HG03108 (cell line): ENCODE measurements at regions not wholly inside any gene's neighbourhood (a gene's known extent, or its start where the extent isn't known, plus 50 kb on each side); places are given as distances from the start of the nearest gene placed in this dataset.
"Not testable (repeated sequence)": the region's sequence is repeated elsewhere in the genome, so short reads cannot be mapped to it uniquely, and the experiment has no call there.

Experiments used
- ATAC-seq: cut with Tn5 transposase; IDR thresholded peaks from one replicate; pipeline ENCODE4 v1.9.1; 2021; ENCODE audit warnings: moderate library complexity; ENCODE audit not compliant: unreplicated experiment

DNA sequence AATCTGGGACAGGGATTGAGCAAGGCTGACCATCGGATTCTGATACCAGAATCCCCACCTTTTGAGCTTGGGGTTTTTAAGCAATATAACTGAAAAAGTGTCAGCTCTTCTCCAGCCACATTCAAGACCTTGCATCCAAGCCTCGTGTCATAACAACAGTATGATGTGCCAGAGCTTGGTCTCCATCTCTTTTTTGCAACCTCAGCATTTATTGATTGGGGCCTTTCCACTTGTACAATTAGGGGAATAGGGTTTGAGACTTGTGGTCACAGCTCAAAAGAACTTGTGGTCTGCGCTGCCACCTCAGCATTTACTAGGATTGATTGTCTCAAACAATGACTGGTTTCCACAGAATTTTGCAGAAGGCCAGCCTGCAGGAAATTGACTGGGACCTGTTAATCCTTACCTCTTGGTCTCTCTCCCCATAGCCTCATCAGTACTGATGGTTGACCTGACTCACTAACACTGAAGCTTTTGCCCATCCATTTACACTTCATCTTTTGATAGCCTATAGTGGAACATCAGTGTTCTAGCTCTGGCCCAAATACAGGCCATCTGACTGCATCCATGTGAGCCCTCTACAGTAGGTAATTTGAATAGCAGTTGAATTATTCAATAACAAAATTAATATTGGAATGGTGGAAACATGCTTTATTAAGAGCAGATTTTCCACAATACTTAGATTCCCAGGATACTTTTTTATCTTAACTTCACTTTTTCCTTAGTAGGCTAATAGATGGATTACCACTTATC is 381.6 kb upstream of the PRR16 start:
- no peak for ATAC-seq

DNA sequence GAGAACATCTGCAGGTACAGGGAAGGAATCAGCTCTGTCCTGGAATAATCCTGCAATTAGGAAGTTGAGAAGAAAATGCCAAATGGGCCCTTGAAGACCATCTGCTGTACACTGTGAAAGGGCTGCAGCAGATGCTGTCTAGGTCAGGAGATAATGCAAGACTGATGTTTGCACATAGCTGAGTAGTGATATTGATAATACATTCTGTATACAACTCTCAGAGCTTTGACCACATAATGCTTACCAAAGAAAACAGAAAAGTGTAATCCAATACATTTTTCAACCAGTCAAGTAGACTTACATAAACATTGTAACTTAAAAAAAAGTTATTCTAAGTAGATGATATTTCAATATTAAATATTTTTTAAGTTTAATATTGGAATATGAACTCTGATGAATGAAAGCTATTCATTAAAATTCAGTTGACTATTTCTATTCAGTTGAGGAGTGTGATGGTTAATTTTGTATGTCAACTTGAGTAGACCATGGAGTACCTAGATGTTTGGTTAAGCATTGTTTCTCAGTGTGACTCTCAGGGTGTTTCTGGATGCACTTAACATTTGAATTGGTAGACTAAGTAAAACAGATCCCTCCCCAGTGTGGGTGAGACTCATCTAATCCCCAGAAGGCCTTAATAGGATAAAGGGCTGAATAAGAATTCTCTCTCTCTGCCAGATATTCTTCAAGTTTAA is 380.1 kb upstream of the PRR16 start:
- no peak for ATAC-seq

- no peak for ATAC-seq
Observed at GRCh38 chr5:120084543-120084870, 379.6 kb upstream of the PRR16 start.

DNA sequence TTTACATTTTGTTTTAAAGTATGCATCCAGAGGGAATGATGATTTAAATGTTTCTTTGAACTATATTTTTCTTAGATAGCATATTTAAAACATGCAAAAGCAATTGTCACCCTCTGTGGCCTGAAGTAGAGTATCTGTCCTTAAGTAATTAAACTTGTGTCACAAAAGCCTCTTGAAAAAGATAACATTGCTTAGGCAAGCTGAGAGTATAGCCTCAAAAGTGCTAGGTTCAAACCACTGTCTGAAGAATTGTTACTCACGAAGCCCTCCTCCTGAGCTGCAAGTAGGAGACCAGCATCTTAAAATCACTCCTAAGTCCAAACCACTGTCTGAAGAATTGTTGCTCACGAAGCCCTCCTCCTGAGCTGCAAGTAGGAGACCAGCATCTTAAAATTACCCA is 378.0 kb upstream of the PRR16 start:
- no peak for ATAC-seq

DNA sequence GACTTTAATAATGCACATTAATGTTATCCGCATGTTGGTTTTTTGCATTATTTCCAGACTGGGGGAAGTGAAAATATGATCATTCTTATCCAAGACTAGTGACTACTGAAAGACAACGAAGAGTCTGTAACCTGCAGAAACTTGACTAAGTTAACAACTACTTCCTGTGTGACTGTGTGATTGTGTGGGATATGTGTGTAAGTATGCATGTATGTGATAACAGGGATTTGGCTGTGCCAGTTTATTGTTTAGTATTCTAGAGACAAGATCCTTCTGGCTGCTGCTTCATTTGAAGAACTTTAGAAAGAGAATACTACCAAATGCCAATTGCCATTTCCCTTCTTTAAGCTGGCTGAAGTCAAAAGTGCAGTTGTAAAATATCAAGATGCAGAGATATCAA is 375.7 kb upstream of the PRR16 start:
- no peak for ATAC-seq

DNA sequence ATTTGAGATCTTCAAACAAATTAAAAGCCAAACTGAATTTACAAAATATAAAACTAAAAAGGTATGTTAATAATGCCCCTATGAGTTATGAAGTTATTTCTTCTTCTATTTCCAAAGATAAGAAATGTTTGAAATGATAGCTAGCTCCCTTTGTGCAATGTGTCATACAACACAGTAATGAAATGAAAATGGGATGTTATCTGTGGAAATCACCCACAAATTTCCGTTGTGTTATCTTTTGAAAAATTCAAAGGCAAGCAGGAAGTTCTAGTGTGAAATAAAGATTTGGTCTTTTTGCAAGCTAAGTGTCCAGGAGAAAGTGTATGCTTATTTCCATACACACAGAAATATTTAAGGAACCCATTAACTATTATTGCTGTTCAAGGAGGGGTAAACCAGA is 375.3 kb upstream of the PRR16 start:
- no peak for ATAC-seq

- ATAC-seq, result no peak
Observed at GRCh38 chr5:120091376-120091948, 372.6 kb upstream of the PRR16 start.

DNA sequence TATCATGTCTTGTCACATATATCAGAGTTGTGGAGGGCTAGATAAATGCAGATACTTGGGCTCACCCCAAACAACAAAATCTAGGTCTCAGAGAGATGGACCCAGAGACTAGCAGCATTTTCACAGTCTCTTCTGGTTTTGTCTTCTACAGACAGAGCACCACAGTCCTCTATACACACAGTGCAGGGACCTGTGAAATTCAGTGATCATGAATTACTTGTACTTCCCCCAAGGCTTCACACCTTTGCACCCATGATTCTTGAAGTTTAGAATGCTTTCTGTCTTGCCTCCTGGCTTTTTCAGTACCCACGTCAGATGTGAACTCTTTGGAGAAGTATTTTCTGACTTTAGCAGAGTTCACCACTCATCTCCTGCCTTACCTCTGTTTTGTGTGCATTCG is 371.5 kb upstream of the PRR16 start:
- no peak for ATAC-seq

- ATAC-seq, result no peak
Observed at GRCh38 chr5:120093178-120093577, 370.9 kb upstream of the PRR16 start.

- ATAC-seq, result no peak
Observed at GRCh38 chr5:120096413-120096812, 367.7 kb upstream of the PRR16 start.

DNA sequence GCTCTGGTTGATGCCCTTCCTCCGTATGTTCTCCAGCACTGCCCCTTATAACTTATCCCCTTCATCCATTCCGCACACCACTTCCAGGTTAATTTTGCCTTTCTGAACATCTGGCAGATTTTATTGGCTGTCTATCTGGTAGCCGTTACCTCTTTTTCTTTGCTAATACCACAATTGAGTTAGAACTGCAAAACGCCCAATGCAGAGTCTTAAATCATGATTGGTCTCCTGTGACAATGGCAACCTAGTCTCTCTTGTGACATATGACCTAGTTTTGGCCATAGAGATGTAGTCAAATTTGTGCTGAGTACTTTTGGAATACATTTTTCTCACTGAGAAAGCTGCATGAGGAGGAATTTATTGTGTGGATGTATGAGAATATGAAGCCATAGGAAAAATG is 365.7 kb upstream of the PRR16 start:
- no peak for ATAC-seq

DNA sequence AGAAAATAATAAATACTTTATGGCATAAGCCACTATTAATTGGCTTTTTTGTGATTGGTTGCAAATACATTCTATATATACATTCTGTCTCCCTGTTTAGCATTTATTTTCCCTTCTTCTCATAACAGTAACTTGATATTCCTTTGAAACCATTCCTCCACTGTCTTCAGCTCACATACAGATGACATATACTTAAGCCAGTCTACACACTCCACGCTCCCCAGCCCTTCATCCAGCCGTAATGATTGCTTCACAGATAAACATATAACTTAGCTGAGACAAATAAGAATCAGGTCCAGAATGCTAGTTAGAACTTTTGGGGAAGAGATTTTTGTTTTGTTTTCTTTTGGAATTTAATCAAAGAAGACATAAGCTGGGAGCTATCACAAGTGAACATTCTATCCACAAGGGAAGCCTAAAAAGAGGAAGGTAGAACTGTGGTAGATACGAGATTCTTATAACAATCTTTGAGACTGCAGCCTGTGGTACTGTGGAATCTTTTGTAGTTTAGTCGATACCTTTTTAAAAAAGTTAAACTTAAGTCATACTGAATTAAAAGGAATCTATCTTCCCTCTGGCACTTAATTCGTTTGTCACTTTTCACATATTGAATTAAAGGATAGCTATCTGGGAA is 365.1 kb upstream of the PRR16 start:
- ATAC-seq, result no peak

DNA sequence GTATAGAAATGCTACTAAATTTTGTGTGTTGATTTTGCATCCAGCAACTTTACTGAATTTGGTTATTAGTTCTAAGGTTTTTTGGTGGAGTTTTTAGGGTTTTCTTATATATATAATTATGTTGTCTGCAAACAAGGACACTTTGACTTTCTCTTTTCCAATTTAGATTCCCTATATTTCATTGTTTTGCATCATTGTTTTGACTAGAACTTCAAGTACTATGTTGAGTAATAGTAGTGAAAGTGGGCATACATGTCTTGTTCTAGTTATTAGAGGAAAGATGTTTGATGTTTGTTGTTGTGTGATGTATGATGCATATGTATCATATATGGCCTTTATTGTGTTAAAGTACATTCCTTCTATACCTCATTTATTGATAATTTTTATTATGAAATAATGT is 362.3 kb upstream of the PRR16 start:
- no peak for ATAC-seq

- ATAC-seq, result no peak
Observed at GRCh38 chr5:120103495-120103894, 360.6 kb upstream of the PRR16 start.

DNA sequence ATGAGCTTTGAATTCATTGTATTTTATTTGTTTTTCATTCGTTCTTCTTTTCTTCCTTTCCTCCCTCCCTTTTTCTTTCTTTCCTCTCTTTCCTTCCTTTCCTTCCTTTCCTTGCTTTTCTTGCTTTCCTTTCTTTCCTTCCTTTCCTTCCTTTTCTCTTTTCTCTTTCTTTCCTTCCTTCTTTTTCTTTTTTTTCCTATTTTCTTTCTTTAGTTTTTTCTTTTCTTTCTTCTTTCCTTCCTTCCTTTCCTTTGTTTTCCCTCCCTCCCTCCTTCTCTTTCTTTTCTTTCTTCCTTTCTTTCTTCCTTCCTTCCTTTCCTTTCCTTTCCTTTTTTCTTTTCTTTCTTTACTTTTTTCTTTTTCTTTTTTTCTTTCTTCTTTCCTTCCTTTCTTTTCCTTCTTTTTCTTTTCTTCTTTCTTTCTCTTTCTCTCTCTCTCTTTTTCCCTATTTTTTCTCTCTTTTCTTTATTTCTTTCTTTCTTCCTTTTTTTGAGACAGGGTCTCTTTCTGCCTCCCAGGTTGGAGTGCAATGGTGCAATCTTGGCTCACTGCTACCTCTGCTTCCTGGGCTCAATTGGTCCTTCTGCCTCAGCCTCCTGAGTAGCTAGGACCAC is 357.1 kb upstream of the PRR16 start:
- ATAC-seq, result no peak

GRCh38 chr5:120108586-120109248 is 355.4 kb upstream of the PRR16 start:
- no peak for ATAC-seq

DNA sequence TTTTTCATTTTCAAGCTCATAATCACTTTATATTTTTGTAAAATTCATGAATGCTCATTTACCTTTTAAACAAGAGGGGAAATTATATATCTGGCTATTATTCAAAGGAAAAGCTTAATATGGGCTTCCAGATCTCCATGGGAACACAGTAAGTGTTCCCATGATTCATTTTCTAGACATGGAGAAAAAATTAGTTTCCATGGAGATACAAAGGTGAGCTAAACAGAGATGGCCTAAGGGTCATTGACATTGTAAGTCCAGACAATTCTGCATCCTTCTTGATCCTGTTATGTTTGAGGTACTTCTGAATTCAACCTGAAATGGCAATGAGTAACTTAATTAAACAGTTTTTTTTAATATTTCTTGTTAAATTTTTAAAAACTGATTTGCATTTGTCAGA is 341.4 kb upstream of the PRR16 start:
- ATAC-seq, result no peak

DNA sequence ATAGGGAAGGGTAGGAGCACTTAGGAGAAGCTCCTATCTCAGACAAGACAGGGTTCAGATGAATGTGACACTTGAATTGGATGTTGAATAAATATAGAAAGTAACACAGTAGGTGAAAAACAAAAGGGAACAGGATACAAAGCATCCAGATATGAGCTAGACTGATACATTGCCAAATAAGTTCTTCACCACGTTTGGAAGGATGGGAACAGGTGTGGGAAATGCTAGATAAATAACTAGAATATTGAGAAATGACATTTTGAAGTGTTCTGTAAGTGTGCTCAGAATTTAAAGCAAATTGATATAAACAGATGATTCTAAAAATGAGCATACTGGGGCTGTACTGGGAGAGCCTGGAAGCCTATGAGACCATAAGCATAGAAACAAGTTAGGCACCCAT is 340.1 kb upstream of the PRR16 start:
- ATAC-seq, result no peak

DNA sequence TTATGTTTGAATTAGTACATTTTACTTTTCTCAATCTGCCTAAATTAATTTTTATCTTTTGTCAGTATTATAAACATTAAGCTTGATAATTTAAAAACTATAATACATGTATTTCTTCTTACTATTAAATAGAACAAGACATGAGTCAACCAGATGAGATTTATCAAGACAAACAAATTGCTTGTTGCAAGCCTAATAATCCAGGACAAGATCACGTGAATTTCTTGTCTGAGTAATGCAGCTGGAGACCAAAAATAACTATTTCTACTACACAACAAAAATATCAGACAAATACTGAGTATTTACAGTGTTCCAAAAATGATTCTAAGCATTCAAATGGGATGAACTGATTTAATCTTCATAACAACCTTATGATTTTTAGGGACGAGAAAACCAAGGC is 339.1 kb upstream of the PRR16 start:
- no peak for ATAC-seq

- not testable (repeated sequence) for ATAC-seq
Observed at GRCh38 chr5:120132347-120132746, 331.8 kb upstream of the PRR16 start.

DNA sequence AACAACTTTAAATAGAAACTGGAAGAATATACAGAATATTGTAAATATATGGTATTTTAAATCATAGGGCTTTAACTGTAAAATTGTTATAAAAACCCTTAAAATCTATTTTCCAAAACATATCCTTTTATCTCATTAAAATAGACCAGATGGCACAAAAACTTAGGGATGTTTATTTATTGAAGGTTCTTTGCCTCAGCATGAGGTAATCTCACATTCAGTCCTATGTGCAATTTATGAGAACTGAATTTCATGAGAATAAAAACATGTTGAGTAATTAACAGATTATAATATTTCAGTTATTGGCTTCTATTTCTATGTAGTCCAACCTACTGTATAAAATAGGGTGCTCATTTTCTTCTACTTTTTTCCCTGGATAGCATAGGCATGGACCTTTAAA is 329.2 kb upstream of the PRR16 start:
- ATAC-seq, result no peak
